GM18505 (cell line): ENCODE measurements at regions not wholly inside any gene's neighbourhood (a gene's known extent, or its start where the extent isn't known, plus 50 kb on each side); places are given as distances from the start of the nearest gene placed in this dataset.

Experiments used
- ATAC-seq: cut with Tn5 transposase; IDR thresholded peaks from one replicate; pipeline ENCODE4 v1.9.1; 2021; ENCODE audit not compliant: unreplicated experiment
- POLR2A ChIP-seq: IDR thresholded peaks from 4 replicates; pipeline ENCODE4 v1.6.1; 2011; ENCODE audit warnings: borderline replicate concordance; ENCODE audit not compliant: insufficient read depth, insufficient read length; ENCODE audit errors: extremely low read depth

GRCh38 chr3:182575941-182576340, 217.4 kb upstream of the ATP11B start:
- ATAC-seq = no peak
- TF ChIP-seq POLR2A = no peak

GRCh38 chr3:182583545-182583944, 209.8 kb upstream of the ATP11B start:
- ATAC-seq = no peak

GRCh38 chr3:182585532-182586150, 207.7 kb upstream of the ATP11B start:
- TF ChIP-seq POLR2A = no peak
- no peak for ATAC-seq

More at GRCh38 chr3:182583545-182583944, 209.8 kb upstream of the ATP11B start:
- TF ChIP-seq POLR2A = no peak

- TF ChIP-seq POLR2A = no peak
- no peak for ATAC-seq
Observed at GRCh38 chr3:182592747-182593146, 200.6 kb upstream of the ATP11B start.

GRCh38 chr3:182596676-182597410, 196.5 kb upstream of the ATP11B start:
- no peak for TF ChIP-seq POLR2A
- ATAC-seq = no peak

GRCh38 chr3:182597621-182598041, 195.7 kb upstream of the ATP11B start:
- no peak for TF ChIP-seq POLR2A
- ATAC-seq = no peak

GRCh38 chr3:182601597-182601996, 191.7 kb upstream of the ATP11B start:
- TF ChIP-seq POLR2A = no peak
- ATAC-seq = no peak

GRCh38 chr3:182603501-182603900, 189.8 kb upstream of the ATP11B start:
- no peak for ATAC-seq

GRCh38 chr3:182605882-182606611, 187.3 kb upstream of the ATP11B start:
- ATAC-seq = no peak
- TF ChIP-seq POLR2A = no peak

More at GRCh38 chr3:182603501-182603900, 189.8 kb upstream of the ATP11B start:
- TF ChIP-seq POLR2A = no peak

- TF ChIP-seq POLR2A = no peak
- ATAC-seq = no peak
Observed at GRCh38 chr3:182606905-182607504, 186.3 kb upstream of the ATP11B start.

GRCh38 chr3:182608832-182609231, 184.5 kb upstream of the ATP11B start:
- TF ChIP-seq POLR2A = no peak
- no peak for ATAC-seq

GRCh38 chr3:182609575-182610156, 183.6 kb upstream of the ATP11B start:
- ATAC-seq = no peak

GRCh38 chr3:182612332-182612731, 181.0 kb upstream of the ATP11B start:
- ATAC-seq = no peak
- no peak for TF ChIP-seq POLR2A

More at GRCh38 chr3:182609575-182610156, 183.6 kb upstream of the ATP11B start:
- TF ChIP-seq POLR2A = no peak
